Stimulated activated CD8-positive, alpha-beta memory T cell treated with anti-CD3 and anti-CD28 coated beads, Interleukin-7, amount 100 ng/mL, for 48 hours (primary cell): ENCODE measurements at regions not wholly inside any gene's neighbourhood (a gene's known extent, or its start where the extent isn't known, plus 50 kb on each side); places are given as distances from the start of the nearest gene placed in this dataset.

Experiments used
- DNase-seq, 2 donors: peaks; one replicate each; pipeline ENCODE4 v3.0.0-alpha.2; 2020; ENCODE audit warnings: low read depth in 1 of 2; ENCODE audit errors: extremely low read depth in 1 of 2

DNA sequence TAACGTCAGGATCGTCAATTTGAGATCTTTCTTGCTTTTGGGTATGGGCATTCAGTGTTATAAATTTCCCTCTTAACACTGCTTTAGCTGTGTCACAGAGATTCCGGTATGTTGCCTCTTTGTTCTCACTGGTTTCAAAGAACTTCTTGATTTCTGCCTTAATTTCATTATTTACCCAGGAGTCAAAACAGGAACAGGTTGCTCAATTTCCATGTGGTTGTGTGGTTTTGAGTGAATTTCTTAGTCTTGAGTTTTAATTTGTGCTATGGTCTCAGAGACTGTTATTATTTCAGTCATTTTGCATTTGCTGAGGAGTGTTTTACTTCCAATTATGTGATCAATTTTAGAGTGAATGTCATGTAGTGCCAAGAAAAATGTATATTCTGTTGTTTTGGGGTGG lies 153.1 kb downstream of the PCDH17 start:
- DNase-seq, result no peak

DNA sequence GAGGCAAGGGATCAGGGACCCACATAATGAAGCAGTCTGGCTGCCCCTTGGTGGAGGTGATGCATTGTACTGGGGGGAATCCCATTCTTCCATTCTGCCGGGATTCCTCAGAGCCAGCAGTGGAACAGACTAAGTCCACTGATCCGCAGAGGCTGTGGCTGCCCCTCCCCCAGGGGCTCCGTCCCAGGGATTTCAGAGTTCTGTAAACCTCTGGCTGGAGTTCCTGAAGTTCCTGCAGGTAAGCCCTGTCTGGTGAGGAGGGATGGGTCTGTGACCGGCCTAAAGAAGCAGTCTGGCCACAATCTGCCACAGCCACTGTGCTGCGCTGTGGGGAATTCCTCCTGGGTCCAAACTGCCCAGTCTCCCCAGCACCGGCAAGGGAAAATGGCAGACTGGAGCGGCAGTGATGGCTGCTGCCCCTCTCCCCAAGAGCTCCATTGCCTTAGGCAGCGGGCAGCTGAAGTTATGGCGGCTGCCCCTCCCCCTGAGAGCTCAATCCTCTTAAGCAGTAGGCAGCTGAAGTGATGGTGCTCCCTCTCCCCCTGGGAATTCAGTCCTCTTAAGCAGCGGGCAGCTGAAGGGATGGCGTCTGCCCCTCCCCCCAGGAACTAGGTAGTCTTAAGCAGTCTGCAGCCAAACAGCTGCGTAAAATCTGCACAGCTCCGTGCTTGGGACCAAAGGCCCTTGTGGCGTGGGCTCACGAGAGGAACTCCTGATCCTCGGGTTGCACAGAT lies 155.7 kb downstream of the PCDH17 start:
- no peak for DNase-seq

DNA sequence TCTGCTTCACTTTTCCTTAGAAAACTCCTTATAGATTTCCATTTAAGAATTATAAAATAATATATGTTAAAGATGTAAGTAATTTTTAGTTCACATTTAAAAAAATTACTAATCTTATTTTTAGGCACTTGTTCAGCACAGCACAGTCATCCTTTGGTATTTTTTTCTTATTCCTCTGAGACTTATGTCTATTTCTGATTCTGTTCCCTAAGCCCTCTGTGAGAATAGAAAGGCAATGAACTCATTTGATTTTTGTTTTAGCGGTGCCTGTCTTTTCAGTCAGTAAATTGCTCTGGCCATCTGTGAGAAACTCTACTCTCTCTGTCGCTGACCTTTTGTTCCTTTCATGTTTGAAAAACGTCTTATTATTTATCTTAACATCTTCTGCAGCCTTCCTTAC lies 168.1 kb downstream of the PCDH17 start:
- no peak for DNase-seq

DNA sequence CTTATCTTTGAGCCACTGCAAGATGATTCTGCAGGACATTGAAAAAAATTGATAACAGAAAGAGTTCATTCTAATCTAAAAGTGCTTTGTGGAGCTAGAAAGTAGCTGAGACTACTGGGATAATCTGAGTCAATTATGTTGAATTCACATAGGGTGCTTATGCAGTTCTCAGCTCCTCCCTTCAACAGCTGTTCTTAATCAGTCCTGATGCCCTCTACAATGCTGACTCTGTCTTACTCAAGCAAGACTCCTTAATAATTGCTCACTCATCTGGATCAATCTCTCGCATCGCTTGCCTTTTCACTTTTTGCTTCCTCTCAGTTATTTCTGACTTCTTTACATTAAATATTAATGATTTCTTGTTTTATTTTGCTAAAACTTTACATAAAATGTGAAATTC lies 182.1 kb downstream of the PCDH17 start:
- no peak for DNase-seq

DNA sequence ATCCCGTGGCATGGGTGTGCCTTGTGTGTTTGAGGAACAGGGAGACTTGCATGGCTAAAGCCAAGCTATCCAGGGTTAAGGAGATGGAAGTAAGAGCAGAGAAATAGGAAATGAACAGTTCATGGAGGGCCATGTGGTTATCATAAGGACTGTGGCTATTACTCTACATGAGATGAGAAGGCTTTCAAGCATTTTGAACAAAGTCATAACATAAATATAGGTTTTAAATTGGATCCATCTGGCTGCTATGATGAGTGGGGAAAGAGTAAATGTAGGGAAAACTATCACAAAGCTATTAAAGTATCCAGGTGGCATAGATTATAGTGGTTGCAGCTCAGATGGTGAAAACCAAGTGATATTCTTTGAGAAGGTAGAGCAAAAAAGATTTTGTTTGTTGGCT lies 184.1 kb downstream of the PCDH17 start:
- DNase-seq, result no peak

DNA sequence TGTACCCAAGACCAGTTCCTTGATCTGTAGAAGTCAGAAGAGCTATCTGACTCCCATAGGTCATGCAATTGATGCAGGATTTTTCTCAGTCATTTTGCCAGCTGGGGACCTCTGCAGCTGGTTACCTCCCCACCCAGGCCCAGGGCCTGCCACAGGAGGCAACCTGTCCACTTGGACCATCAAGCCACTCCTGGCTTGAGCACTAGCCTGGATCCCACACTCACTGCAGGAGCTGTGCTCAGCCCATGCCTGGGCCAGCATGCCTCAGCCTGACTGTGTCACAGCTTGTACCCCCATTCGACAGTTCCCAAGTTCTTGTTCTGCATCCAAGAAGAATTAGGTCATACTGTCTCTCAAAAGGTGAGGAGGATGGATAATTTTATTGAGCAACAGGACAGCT lies 189.4 kb downstream of the PCDH17 start:
- no peak for DNase-seq

DNA sequence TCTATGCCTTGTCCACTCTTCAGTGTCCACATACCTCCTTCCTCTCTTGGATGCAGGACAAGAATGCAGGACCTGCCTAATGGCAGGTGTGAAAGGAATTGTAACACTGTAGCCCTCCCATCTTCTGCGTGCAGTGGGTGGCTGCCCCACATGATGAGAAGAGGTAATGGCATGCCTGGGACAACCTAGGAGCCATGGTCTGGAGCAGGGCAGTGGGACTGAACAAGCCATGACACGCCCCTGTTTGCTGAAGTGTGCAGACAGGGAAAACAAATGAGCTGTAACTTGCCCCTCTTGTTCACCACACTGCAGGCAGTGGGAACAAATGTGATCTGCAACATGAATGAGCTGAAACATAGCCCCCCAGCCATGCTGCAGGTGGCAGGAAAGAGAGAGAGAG lies 192.2 kb downstream of the PCDH17 start:
- DNase-seq, result no peak

DNA sequence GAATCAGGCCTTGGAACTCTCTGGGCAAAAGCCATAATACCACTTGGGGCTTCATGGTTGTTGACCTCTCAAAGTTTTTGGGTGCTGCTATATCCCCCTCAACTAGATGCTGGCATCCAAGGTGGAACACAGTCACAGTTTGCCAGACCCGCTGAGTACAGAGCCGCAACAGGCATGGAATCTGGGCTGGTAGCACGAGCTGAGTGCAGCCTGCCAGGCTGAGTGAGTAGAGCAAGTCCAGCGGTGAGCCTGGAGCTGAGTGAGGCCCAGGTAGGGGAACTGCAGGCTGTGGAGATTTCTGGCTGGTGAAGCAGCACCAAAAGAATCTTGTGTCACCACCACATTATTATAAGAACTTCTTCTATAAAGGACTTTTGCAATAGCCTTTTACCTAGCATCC lies 192.6 kb downstream of the PCDH17 start:
- DNase-seq, result no peak

DNA sequence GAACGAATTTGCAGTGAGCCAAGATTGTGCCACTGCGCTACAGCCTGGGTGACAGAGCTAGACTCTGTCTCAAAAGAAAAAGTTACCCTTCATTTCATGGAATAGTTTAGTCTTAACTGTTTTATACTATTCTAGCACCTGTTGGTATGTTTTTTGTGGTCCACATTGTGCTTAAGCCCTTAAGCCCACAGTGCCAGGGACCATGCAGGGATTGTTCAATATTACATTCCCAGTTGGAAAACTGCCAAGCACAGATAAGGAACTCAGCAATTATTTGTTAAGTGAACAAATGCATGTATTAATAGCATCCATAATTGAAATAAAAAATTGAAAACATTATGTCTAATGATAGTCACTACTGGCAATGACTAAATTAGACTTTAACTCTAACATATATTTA lies 193.5 kb downstream of the PCDH17 start:
- DNase-seq, result no peak

DNA sequence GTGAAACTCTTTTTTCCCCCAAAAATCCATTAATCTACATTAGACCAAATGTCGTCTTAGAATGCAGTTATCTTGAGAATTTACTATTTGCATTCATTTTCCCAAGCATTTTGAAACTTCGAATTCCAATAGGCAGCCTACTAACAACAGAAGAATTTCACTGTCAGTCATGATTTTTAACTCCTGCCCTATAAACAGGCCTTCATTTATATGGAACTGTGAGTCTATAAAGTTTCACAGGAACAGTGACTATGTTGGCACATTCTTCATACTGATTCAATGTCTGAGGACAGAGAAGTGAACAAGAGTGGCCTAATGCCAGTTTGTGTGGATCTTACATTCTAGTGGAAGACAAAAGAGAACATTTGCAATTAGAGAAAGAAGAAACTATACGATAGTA lies 198.0 kb downstream of the PCDH17 start:
- DNase-seq, result no peak

DNA sequence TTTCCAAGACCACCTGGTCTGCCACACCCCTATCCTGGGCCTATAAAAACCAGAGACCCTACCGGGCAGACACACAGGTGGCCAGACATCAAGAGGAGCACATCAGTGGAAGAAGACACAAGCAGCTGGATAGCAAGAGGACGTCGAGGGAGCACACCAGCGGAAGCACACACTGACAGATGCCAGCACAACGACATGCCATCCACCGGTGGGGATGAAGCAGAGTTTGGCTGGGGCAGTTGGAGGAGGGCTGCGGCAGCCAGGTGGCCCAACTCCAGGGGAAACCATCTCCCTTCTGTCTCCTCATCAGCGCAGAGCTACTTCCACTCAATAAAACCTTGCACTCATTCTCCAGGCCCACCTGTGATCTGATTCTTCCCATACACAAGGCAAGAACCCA lies 200.6 kb downstream of the PCDH17 start:
- no peak for DNase-seq

DNA sequence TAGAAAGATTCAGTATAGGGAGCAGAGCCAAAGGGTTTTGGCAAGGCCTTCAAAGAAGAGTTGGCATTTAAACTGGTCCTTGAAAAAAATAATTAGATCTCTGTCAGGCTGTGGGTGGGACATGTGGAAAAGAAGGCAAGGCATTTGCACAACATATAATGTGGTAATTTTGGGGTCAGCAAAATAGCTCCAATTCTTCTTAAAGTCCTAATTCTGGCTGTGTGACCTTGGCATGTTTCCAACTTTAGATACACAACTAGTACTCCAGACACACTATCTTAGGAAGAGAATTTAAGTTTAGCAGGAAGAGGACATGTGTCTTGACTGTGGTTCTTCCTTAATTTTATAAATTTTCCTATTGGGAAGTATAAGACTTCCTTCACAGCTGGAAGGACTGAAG lies 206.3 kb downstream of the PCDH17 start:
- no peak for DNase-seq

DNA sequence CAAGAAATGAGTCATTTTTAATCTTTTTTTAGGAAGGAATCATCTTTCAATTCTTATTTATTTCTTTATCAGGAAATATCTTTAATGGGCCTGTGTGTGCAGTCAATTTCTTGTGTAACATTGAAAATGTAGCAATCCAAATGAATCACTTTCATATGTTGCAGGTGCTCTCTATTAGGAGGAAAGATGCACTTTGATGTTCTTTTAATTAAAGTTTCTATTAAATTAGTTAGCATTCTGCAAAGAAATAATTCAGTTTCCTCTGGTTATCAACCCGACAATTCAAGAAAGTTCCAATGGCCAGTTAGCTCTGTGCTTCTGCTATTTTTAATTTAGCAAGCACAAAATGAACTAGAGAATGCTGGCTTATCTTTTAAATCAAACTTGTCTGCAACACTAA lies 212.0 kb downstream of the PCDH17 start:
- no peak for DNase-seq

DNA sequence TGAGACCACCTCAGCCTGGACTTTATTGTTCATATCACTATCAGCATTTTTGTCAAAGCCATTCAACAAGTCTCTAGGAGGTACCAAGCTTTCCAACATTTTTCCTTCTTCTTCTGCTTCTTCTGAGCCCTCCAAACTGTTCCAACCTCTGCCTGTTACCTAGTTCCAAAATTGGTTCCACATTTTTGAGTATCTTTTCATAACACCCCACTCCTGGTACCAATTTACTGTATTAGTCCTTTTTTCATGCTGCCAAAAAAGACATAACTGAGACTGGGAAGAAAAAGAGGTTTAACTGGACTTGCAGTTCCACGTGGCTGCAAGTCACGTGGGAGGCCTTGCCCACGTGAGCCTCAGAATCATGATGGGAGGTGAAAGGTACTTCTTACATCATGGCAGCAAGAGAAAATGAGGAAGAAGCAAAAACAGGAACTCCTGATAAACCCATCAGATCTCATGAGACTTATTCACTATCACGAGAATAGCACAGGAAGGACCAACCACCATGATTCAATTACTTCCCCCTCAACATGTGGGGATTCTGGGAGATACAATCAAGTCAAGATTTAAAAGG lies 215.1 kb downstream of the PCDH17 start:
- no peak for DNase-seq

DNA sequence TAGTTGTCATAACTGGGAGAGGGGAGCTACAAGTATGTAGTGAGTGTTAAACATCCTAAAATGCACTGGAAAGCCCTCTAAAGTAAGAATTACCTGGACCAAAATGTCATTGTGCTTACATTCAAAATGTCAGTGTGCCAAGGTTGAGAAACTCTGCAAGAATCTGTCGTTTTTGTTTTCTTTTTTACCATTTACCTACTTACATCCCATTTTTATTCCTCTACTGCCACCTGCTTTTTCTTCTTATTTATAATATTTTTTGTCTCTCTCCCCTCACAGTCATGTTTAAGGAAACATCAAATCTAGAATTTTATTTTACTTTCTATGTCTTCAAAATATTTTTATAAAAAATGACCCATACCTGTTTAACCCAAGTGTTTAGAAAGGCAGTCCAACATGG lies 226.4 kb downstream of the PCDH17 start:
- DNase-seq, result no peak

DNA sequence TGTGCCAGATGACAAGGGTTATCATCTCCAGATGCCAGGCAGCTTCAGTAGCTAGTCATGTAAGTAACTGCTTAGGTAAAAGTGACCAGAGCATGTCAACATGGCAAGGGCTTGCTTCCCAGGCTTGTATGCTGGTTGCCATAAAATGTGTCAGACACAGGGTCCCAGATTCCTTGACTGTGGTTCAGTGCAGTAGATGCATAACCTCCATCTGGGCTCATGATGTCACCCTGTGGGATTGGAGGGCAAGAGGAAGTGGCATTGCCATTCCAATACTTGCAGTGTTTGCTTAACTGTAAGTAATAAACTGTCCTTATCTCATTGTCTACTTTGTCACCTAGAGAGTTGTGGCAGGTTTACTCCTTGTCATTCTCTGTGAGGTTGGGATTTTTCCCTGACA lies 226.8 kb downstream of the PCDH17 start:
- DNase-seq, result no peak

DNA sequence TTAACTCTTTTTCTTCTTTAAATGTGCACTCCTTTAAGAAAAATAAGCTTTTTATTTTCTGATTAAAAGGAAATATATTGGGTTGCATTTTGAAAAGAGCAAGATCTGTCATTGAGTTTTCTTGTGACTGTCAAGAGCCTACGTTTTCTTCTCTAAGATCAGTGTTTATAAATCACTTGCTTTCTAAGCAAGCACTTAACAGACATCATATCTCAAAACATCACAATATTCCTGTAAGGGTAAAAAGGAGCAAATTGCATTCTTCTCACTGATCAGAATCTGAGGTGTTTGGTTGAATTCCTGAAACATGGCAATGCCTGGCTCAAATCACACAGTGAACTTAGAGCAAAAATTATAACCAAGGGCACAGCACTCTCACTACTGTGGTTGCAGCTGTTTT lies 231.3 kb downstream of the PCDH17 start:
- DNase-seq, result no peak

DNA sequence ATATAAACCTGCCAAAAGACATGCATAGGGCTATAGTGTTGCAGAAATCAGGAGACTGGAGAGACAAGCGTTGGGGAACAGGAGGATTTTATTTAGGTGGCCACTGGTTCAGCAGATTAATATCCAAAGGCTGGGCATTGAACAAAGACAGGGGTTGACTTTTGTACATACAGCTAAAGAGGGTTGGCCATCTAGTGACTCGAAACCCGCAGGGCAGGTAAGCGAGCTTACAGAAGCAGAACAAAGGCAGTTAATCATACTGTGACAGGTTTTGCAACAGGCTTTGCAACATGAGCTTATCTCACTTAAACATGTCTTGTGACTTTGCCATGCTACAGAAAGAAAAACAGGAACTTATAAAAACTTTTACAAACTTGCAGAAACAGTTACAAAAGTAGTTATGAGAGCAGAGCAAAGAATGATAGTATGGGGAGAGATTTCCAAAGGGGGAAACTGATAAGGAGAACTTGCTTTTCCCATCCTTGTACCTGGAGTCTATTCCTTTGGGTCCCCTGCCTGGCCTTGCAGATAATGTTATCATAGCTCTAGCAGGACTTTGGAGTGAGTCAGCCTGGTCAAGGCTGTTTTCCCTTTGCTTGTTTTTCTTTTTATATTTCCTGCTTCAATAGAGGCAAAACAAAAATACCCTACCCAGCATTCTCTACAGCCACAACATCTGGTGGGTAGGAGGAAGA lies 234.2 kb downstream of the PCDH17 start:
- DNase-seq, result no peak

DNA sequence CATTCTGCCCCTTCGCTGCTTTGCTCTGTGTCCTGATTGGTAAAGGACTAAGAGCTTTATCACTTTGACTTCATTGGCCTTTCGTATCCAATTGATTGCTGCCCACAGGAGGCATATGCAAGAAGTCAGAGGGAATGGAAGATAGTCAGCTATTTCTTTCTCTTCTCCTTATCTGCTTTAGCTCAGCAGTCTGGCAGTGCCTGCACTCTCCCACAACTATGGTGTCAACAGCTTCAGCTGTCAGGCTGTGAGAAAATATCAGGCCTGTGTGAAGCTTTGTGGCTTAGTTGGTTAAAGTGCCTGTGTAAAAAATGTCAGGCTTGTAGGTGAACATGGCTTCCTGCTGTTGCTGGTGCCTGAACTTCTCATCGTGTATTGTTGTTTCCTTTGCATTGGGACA lies 243.0 kb downstream of the PCDH17 start:
- DNase-seq, result no peak

DNA sequence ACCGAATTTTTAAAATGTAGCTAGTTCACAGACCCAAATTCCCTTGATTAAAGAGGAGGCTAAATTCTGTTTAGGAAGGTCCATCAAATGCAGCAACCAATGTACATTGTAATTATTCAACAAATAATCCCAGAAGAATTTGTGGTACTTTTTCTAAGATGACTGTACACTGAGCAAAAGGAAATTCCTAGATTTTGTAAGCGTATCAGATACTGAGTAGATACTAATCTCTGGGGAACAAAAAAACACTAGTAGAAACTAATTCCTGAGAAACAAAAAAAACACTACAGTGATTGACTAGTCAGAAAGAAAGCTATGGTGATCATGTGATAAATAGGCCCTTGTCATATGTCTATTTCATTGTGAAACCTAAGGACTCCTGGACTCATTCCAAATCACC lies 246.1 kb downstream of the PCDH17 start:
- no peak for DNase-seq

DNA sequence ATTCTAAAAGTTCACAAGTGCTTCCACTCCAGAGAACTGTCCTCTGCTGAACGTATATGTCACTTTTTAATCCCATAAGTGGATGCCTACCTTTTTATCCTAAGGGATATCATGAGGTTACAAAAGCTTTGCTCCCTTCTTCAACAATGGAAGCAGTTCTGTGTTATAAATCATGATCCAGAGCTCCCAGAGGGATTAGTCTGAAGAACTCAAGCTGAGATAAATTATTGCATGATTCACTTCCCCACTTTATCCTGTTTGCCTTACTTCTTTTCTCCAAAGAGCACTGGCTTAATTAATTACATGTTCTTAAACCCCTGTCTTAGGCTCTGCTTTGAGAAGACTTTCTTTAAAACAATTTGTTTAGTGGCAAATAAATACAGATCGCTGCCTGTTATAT lies 246.7 kb downstream of the PCDH17 start:
- DNase-seq, result no peak

DNA sequence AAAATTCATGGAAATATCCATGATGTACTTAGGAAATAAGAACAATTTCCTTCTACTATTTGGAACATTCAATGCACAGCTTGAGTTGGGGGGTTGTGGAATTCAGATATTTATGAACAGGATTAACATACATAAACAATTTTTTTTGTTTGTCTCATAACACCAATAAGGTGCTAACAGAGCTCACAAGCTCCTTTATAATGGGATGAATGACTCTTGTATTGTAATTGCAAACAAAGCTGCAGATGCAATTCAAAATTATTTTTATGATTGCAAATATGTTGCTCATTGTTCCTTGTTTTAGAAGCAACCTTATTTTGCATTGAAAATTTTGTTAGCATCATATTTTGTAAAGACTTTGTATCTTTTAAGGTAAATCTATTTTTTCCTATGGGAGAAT lies 265.7 kb downstream of the PCDH17 start:
- no peak for DNase-seq

DNA sequence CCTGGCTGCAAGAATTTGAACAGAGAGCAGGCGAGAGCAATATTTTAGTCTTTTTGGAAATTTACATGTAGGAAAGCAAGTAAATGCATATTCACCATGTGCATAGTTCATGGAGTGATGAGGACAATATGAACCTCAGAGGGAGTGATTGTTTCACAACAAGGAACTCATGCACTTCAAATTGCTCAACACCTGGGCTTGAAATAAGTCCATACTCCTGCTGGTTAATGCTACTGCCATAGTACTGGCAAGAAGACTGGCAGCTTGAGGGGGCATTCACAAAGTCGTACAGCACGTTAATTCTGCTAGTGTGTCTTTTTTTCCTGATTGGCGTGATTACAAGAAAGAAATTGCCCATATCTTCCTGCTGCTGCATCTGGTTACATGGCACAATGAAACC lies 267.6 kb downstream of the PCDH17 start:
- no peak for DNase-seq
